ENCODE measurements at regions not wholly inside any gene's neighbourhood (a gene's known extent, or its start where the extent isn't known, plus 50 kb on each side); places are given as distances from the start of the nearest gene placed in this dataset.

GRCh38 chrX:95056901-95057300 is 1382.9 kb downstream of the FAM133A start:
- TF ChIP-seq CTCF (conservative IDR thresholded peaks at IDR 0.05) (peak; percentile 39), ZFX (IDR thresholded peaks at IDR 0.05) (no peak)
